Muscle of leg (tissue), 3 donors: ENCODE measurements at regions not wholly inside any gene's neighbourhood (a gene's known extent, or its start where the extent isn't known, plus 50 kb on each side); places are given as distances from the start of the nearest gene placed in this dataset.
A peak's percentile ranks its signal among the peaks of the same experiment; 100 is the strongest.

Source experiments
- DNase-seq: peaks from one replicate; pipeline ENCODE4 v3.0.0; 2013
- H3K27ac ChIP-seq: one replicate; pipeline ENCODE4 v1.5.1; 2013; ENCODE audit warnings: mild to moderate bottlenecking, low read length, control low read depth
- H3K27me3 ChIP-seq: one replicate; pipeline ENCODE4 v1.6.1; 2013; ENCODE audit warnings: low read length; ENCODE audit not compliant: control insufficient read depth, insufficient read depth
- H3K36me3 ChIP-seq: one replicate; pipeline ENCODE4 v1.6.1; 2013; ENCODE audit warnings: low read length; ENCODE audit not compliant: control insufficient read depth, insufficient read depth
- H3K4me1 ChIP-seq: one replicate; pipeline ENCODE4 v1.6.1; 2013; ENCODE audit warnings: low read length; ENCODE audit not compliant: control insufficient read depth, insufficient read depth
- H3K4me3 ChIP-seq: one replicate; pipeline ENCODE4 v1.5.1; 2013; ENCODE audit warnings: low read length, control low read depth
- H3K9me3 ChIP-seq: replicated peaks from 2 replicates; pipeline ENCODE4 v1.6.1; 2013; ENCODE audit warnings: low read depth, low read length; ENCODE audit not compliant: control insufficient read depth
- WGBS: methylation state at CpG from one replicate; pipeline ENCODE4 v1.1.5; 2013; ENCODE audit warnings: missing lambda C conversion rate; ENCODE audit not compliant: insufficient coverage; 5-methylcytosine and 5-hydroxymethylcytosine counted together

- no peak overlapping the region for H3K27ac ChIP-seq
- no peaks in the 10 kb centered on the region for H3K9me3 ChIP-seq
- H3K27me3 ChIP-seq = peaks cover 5% of the 10 kb centered on the region
- H3K4me1 ChIP-seq = no peaks in the 10 kb centered on the region
- DNase-seq = no peak
- WGBS = 94% methylated on average over 2 of the region's 2 CpGs
- no peak overlapping the region for H3K4me3 ChIP-seq
- H3K36me3 ChIP-seq = no peaks in the 10 kb centered on the region
Observed at GRCh38 chr20:60697252-60697651, 554.8 kb upstream of the CDH4 start.

GRCh38 chr20:60700728-60701127 is 551.3 kb upstream of the CDH4 start:
- no CpG with 5 or more reads among the region's 2 CpGs for WGBS
- no peak overlapping the region for H3K27ac ChIP-seq
- DNase-seq = no peak
- H3K36me3 ChIP-seq = no peaks in the 10 kb centered on the region
- H3K4me1 ChIP-seq = no peaks in the 10 kb centered on the region
- peaks cover 2% of the 10 kb centered on the region for H3K27me3 ChIP-seq
- H3K4me3 ChIP-seq = no peak overlapping the region
- no peaks in the 10 kb centered on the region for H3K9me3 ChIP-seq

- Histone ChIP-seq H3K27ac (no peak overlapping the region), H3K9me3 (no peaks in the 10 kb centered on the region), H3K27me3 (no peaks in the 10 kb centered on the region), H3K36me3 (no peaks in the 10 kb centered on the region), H3K4me1 (no peaks in the 10 kb centered on the region), H3K4me3 (no peak overlapping the region)
- no CpG with 5 or more reads among the region's 2 CpGs for WGBS
- no peak for DNase-seq
Observed at GRCh38 chr20:60704147-60704546, 547.9 kb upstream of the CDH4 start.

GRCh38 chr20:60713396-60713795 is 538.7 kb upstream of the CDH4 start:
- Histone ChIP-seq H3K27me3 (no peaks in the 10 kb centered on the region), H3K36me3 (no peaks in the 10 kb centered on the region), H3K4me3 (no peak overlapping the region), H3K27ac (no peak overlapping the region), H3K9me3 (peaks cover 2% of the 10 kb centered on the region), H3K4me1 (no peaks in the 10 kb centered on the region)
- no peak for DNase-seq
- WGBS = no CpG with 5 or more reads among the region's 2 CpGs

- Histone ChIP-seq H3K4me1 (no peaks in the 10 kb centered on the region), H3K27ac (no peak overlapping the region), H3K4me3 (no peak overlapping the region), H3K36me3 (no peaks in the 10 kb centered on the region), H3K9me3 (peaks cover 2% of the 10 kb centered on the region), H3K27me3 (no peaks in the 10 kb centered on the region)
- DNase-seq = no peak
- 73% methylated on average over 6 of the region's 9 CpGs for WGBS
Observed at GRCh38 chr20:60715172-60715571, 536.9 kb upstream of the CDH4 start.

GRCh38 chr20:60718743-60719480 is 533.1 kb upstream of the CDH4 start:
- peaks cover 2% of the 10 kb centered on the region for H3K9me3 ChIP-seq
- WGBS = 26% methylated on average over 6 of the region's 11 CpGs

GRCh38 chr20:60725311-60725906 is 526.7 kb upstream of the CDH4 start:
- Histone ChIP-seq H3K4me1 (no peaks in the 10 kb centered on the region), H3K27me3 (no peaks in the 10 kb centered on the region), H3K9me3 (no peaks in the 10 kb centered on the region), H3K36me3 (no peaks in the 10 kb centered on the region), H3K27ac (no peak overlapping the region), H3K4me3 (no peak overlapping the region)
- 77% methylated on average over 4 of the region's 4 CpGs for WGBS
- DNase-seq = no peak

More at GRCh38 chr20:60718743-60719480, 533.1 kb upstream of the CDH4 start:
- no peak overlapping the region for H3K27ac ChIP-seq
- H3K27me3 ChIP-seq = no peaks in the 10 kb centered on the region
- H3K36me3 ChIP-seq = no peaks in the 10 kb centered on the region
- H3K4me1 ChIP-seq = no peaks in the 10 kb centered on the region
- no peak overlapping the region for H3K4me3 ChIP-seq
- peak; percentile 16 for DNase-seq

GRCh38 chr20:60727425-60727824 is 524.6 kb upstream of the CDH4 start:
- no peak for DNase-seq
- Histone ChIP-seq H3K27me3 (no peaks in the 10 kb centered on the region), H3K36me3 (no peaks in the 10 kb centered on the region), H3K9me3 (no peaks in the 10 kb centered on the region), H3K4me3 (no peak overlapping the region), H3K4me1 (no peaks in the 10 kb centered on the region), H3K27ac (no peak overlapping the region)
- no CpG with 5 or more reads among the region's 1 CpG for WGBS

- no peaks in the 10 kb centered on the region for H3K36me3 ChIP-seq
- H3K9me3 ChIP-seq = no peaks in the 10 kb centered on the region
- H3K27ac ChIP-seq = no peak overlapping the region
- no peaks in the 10 kb centered on the region for H3K4me1 ChIP-seq
- no peak for DNase-seq
- no peak overlapping the region for H3K4me3 ChIP-seq
- 46% methylated on average over 2 of the region's 4 CpGs for WGBS
- H3K27me3 ChIP-seq = no peaks in the 10 kb centered on the region
Observed at GRCh38 chr20:60728705-60729104, 523.4 kb upstream of the CDH4 start.

- 55% methylated on average over 4 of the region's 7 CpGs for WGBS
- no peaks in the 10 kb centered on the region for H3K36me3 ChIP-seq
- no peak for DNase-seq
- no peaks in the 10 kb centered on the region for H3K4me1 ChIP-seq
- H3K27ac ChIP-seq = no peak overlapping the region
- H3K4me3 ChIP-seq = no peak overlapping the region
- no peaks in the 10 kb centered on the region for H3K9me3 ChIP-seq
- H3K27me3 ChIP-seq = no peaks in the 10 kb centered on the region
Observed at GRCh38 chr20:60729135-60729900, 522.7 kb upstream of the CDH4 start.
